ENCODE measurements at regions not wholly inside any gene's neighbourhood (a gene's known extent, or its start where the extent isn't known, plus 50 kb on each side); places are given as distances from the start of the nearest gene placed in this dataset.

GRCh38 chr18:72128649-72129048 is 415.5 kb downstream of the CBLN2 start:
- TF ChIP-seq EP300 (IDR thresholded peaks at IDR 0.05) (no peak), CTCF (IDR thresholded peaks at IDR 0.05) (no peak)

Data from tibial nerve (tissue), 4 donors.